ENCODE measurements at regions not wholly inside any gene's neighbourhood (a gene's known extent, or its start where the extent isn't known, plus 50 kb on each side); places are given as distances from the start of the nearest gene placed in this dataset.
"Not testable (repeated sequence)": the region's sequence is repeated elsewhere in the genome, so short reads cannot be mapped to it uniquely, and the experiment has no call there.

- TF ChIP-seq E2F1 (CRISPR knock-in tag; IDR thresholded peaks at IDR 0.05); CTCF (IDR thresholded peaks at IDR 0.05); PRDM15 (CRISPR knock-in tag; IDR thresholded peaks at IDR 0.05); STAT6 (CRISPR knock-in tag; conservative IDR thresholded peaks at IDR 0.05; ENCODE audit: low read depth); TCF7 (CRISPR knock-in tag; IDR thresholded peaks at IDR 0.05; ENCODE audit: low read depth); ELF4 (CRISPR knock-in tag; IDR thresholded peaks at IDR 0.05; ENCODE audit: low read depth): not testable (repeated sequence)
These were observed 108.4 kb upstream of the SAMD11 start for GRCh38 chr1:815147-815922.
